ENCODE measurements at regions not wholly inside any gene's neighbourhood (a gene's known extent, or its start where the extent isn't known, plus 50 kb on each side); places are given as distances from the start of the nearest gene placed in this dataset.

GRCh38 chr3:25844891-25845290 lies 55.0 kb downstream of the OXSM start:
- no peak for TF ChIP-seq POLR2A (IDR thresholded peaks at IDR 0.05)
- TF ChIP-seq CTCF (IDR thresholded peaks at IDR 0.05) = no peak
